ENCODE measurements at regions not wholly inside any gene's neighbourhood (a gene's known extent, or its start where the extent isn't known, plus 50 kb on each side); places are given as distances from the start of the nearest gene placed in this dataset.

DNA sequence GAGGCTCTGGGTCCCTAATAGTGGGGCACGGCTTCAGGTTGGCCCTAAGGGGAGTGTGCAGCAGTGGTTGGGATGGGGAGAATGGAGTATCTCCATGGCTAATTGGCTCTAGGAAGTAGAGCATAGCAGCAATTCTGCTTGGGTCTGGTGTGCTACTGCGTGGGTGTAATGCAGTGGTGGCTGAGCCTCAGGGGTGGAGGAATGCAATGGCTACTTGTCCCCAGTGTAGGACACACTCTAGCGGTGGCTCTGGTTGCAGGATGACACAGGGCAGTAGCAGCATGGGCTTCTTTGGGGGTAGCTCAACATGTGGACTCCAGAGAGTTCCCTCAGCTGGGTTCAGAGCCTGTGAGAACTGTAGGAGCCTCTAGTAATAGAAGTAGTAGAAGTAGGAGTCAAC, 91.2 kb upstream of the FAM78B start:
- in situ Hi-C loops (cut with HindIII; ENCODE audit: extremely low pct_ligation_motif_present, low pct_unique_long_range_greater_than_20kb) (no loop called here), intact Hi-C loops (cut with micrococcal nuclease; ENCODE audit: unreplicated experiment) (no loop called here)
- FAIRE-seq (no peak), DNase-seq (ENCODE audit: low spot score) (peak; percentile 3), ATAC-seq (peak; percentile 86)
- CTCF ChIA-PET (ENCODE audit: low intra/inter-chr PET ratio, low total read pairs), result no interaction called here
- no peaks in the 10 kb centered on the region for H3K9me3 ChIP-seq (ENCODE audit: low read length)
- H3K27ac ChIP-seq (ENCODE audit: extremely low read length, insufficient read depth, low read length), result no peak overlapping the region
- H3K27me3 ChIP-seq (ENCODE audit: control insufficient read depth in 1 of 2, insufficient read depth in 2 of 2, low read length in 2 of 2), result no peaks in the 10 kb centered on the region; a peak in 1 of 5 replicates
- H2AFZ ChIP-seq (ENCODE audit: low read length), result no peak overlapping the region
- H3K9ac ChIP-seq (ENCODE audit: insufficient read depth, low read depth, low read length), result no peak overlapping the region
- 0% methylated on average over 2 of the region's 3 CpGs for WGBS (ENCODE audit: low lambda C conversion rate)
- BruUV-seq (replicated peaks), result no TSS peak
- no peaks in the 10 kb centered on the region for H3K79me2 ChIP-seq (ENCODE audit: insufficient read depth, low read length)
- H4K20me1 ChIP-seq (ENCODE audit: insufficient read depth, low read length), result no peaks in the 10 kb centered on the region
- no peaks in the 10 kb centered on the region for H3K36me3 ChIP-seq (replicated peaks in 1 of 2; ENCODE audit: control insufficient read depth in 1 of 2, insufficient read depth in 2 of 2, low read length in 2 of 2)
- H3K4me2 ChIP-seq (ENCODE audit: low read depth, low read length), result no peak overlapping the region
- no peak overlapping the region for H3K4me3 ChIP-seq (replicated peaks in 1 of 3; ENCODE audit: insufficient read depth in 1 of 3, low read depth in 2 of 3, low read length in 3 of 3)
- no peaks in the 10 kb centered on the region for H3K4me1 ChIP-seq (ENCODE audit: insufficient read depth, low read length)
- POLR2A ChIA-PET, result no interaction called here
- TF ChIP-seq MXD4 (CRISPR knock-in tag; IDR thresholded peaks at IDR 0.05) (no peak), ZNF264 (CRISPR knock-in tag; IDR thresholded peaks at IDR 0.05) (no peak), ZNF564 (CRISPR knock-in tag; IDR thresholded peaks at IDR 0.05) (no peak), ESRRA (CRISPR knock-in tag; IDR thresholded peaks at IDR 0.05; ENCODE audit: low read depth) (no peak), SNAI1 (CRISPR knock-in tag; IDR thresholded peaks at IDR 0.05; ENCODE audit: borderline replicate concordance) (no peak), STAG1 (CRISPR knock-in tag; IDR thresholded peaks at IDR 0.05) (peak; percentile 33; the same call in 1 of the 2 replicates), CEBPB (IDR thresholded peaks at IDR 0.05; ENCODE audit: borderline replicate concordance, low read depth, low read length) (no peak), AGO1 (IDR thresholded peaks at IDR 0.05; ENCODE audit: low read depth, low read length, poor library complexity, severe bottlenecking) (no peak), ZFP37 (CRISPR knock-in tag; IDR thresholded peaks at IDR 0.05; ENCODE audit: borderline replicate concordance) (no peak), CTCF (CRISPR knock-in tag; IDR thresholded peaks at IDR 0.05) (peak; percentile 52), NFE2L1 (CRISPR knock-in tag; IDR thresholded peaks at IDR 0.05; ENCODE audit: borderline replicate concordance) (no peak), ZNF589 (CRISPR knock-in tag; conservative IDR thresholded peaks at IDR 0.05) (no peak), NRL (CRISPR knock-in tag; IDR thresholded peaks at IDR 0.05; ENCODE audit: borderline replicate concordance) (no peak), MZF1 (CRISPR knock-in tag; IDR thresholded peaks at IDR 0.05; ENCODE audit: borderline replicate concordance) (no peak), AHDC1 (CRISPR knock-in tag; IDR thresholded peaks at IDR 0.05; ENCODE audit: borderline replicate concordance) (no peak)
- TF ChIP-seq, protein P1, sequence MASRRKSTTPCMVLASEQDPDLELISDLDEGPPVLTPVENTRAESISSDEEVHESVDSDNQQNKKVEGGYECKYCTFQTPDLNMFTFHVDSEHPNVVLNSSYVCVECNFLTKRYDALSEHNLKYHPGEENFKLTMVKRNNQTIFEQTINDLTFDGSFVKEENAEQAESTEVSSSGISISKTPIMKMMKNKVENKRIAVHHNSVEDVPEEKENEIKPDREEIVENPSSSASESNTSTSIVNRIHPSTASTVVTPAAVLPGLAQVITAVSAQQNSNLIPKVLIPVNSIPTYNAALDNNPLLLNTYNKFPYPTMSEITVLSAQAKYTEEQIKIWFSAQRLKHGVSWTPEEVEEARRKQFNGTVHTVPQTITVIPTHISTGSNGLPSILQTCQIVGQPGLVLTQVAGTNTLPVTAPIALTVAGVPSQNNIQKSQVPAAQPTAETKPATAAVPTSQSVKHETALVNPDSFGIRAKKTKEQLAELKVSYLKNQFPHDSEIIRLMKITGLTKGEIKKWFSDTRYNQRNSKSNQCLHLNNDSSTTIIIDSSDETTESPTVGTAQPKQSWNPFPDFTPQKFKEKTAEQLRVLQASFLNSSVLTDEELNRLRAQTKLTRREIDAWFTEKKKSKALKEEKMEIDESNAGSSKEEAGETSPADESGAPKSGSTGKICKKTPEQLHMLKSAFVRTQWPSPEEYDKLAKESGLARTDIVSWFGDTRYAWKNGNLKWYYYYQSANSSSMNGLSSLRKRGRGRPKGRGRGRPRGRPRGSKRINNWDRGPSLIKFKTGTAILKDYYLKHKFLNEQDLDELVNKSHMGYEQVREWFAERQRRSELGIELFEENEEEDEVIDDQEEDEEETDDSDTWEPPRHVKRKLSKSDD (CRISPR knock-in tag; IDR thresholded peaks at IDR 0.05; ENCODE audit: low read depth), result no peak

Data from HepG2 (cell line).